OCI-LY3 (cell line): ENCODE measurements at regions not wholly inside any gene's neighbourhood (a gene's known extent, or its start where the extent isn't known, plus 50 kb on each side); places are given as distances from the start of the nearest gene placed in this dataset.

Experiments used
- EZH2phosphoT487 ChIP-seq: fragments of 200-600 bp; shearing (Covaris generic); IDR thresholded peaks from 2 replicates; pipeline ENCODE4 v1.6.1; 2018; ENCODE audit warnings: antibody characterized with exemption, mixed run types, low read depth
- TF ChIP-seq, protein P1 (sequence below): fragments of 200-600, 300-600 bp; sonication (generic); IDR thresholded peaks from 2 replicates; pipeline ENCODE4 v1.5.1; 2014; ENCODE audit warnings: antibody characterized with exemption, low read length, low read depth

DNA sequence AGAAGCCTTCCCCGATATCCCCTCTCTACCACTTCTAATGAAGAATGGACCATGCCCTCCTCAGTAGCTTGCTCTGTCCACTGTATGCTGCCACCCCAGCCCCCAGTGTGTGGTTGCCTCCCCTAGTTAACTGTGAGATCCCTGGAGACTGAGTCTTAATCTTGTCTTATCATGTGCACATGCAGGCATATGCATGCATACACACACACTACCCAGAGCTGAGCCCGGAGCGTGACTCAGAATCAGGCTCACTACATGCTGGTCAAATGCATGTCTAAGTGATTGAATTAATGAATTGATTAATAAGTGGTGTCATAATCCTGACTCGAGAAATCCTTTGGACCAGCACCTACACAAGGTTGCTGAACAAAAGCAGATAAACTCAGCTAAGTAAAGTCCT, 99.4 kb downstream of the CCT6B start:
- TF ChIP-seq, protein P1, sequence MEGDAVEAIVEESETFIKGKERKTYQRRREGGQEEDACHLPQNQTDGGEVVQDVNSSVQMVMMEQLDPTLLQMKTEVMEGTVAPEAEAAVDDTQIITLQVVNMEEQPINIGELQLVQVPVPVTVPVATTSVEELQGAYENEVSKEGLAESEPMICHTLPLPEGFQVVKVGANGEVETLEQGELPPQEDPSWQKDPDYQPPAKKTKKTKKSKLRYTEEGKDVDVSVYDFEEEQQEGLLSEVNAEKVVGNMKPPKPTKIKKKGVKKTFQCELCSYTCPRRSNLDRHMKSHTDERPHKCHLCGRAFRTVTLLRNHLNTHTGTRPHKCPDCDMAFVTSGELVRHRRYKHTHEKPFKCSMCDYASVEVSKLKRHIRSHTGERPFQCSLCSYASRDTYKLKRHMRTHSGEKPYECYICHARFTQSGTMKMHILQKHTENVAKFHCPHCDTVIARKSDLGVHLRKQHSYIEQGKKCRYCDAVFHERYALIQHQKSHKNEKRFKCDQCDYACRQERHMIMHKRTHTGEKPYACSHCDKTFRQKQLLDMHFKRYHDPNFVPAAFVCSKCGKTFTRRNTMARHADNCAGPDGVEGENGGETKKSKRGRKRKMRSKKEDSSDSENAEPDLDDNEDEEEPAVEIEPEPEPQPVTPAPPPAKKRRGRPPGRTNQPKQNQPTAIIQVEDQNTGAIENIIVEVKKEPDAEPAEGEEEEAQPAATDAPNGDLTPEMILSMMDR = no peak
- TF ChIP-seq EZH2phosphoT487 = no peak
